K562 (cell line): ENCODE measurements at regions not wholly inside any gene's neighbourhood (a gene's known extent, or its start where the extent isn't known, plus 50 kb on each side); places are given as distances from the start of the nearest gene placed in this dataset.

Source experiments
- MAZ ChIP-seq, 2 experiments: fragments of 450-650 bp in 1 of 2; sonication (generic) in 1 of 2; formaldehyde crosslinking; IDR thresholded peaks in 1 of 2; conservative IDR thresholded peaks in 1 of 2; 2 replicates each; pipeline versions ENCODE4 v1.4.0 to v1.5.0; 2020; ENCODE audit warnings: mild to moderate bottlenecking in 1 of 2, missing genetic modification reagents in 1 of 2
- POLR2A ChIP-seq: fragments of 450-650 bp; conservative IDR thresholded peaks from 2 replicates; pipeline ENCODE4 v1.6.1; 2016

DNA sequence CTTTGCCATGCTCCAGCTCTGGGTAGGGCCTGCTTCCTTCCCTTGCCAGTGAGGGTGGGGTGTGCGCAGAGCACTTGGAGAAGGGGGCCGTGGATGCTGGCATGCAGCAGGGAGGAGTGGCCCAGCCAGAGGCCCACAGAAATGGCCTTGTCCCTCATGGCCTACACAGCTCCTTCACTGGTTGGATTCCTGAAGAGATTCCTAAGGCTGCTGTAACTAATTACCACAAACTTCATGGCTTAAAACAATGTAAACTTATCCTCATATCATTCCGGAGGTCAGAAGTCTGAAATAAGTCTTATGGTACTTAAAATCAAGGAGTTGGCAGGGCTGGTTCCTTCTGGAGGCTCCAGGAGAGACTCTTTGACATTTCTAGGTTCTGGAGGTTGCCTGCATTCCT is 195.2 kb downstream of the GLI2 start:
- TF ChIP-seq POLR2A = no peak
- TF ChIP-seq MAZ (CRISPR knock-in tag; conservative IDR thresholded peaks at IDR 0.05 in 1 of 2, IDR thresholded peaks at IDR 0.05 in 1 of 2) = no peak
